Right forelimb (tissue), 1 donor: ENCODE measurements at regions not wholly inside any gene's neighbourhood (a gene's known extent, or its start where the extent isn't known, plus 50 kb on each side); places are given as distances from the start of the nearest gene placed in this dataset.

ENCODE experiments used
- DNase-seq: peaks from one replicate; pipeline ENCODE4 v3.0.0-alpha.2; 2018

DNA sequence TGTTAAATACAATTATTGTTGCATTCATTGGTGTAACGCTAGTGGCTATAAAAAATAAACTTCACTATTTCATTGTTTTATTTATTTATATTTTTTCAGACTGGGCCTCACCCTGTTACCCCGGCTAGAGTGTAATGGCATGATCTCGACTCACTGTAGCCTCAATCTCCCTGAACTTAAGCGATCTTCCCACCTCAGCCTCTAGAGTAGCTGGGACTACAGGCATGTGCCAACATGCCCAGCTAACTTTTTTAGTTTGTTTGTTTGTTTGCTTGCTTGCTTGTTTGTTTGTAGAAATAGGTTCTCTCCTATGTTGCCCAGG is 387.4 kb upstream of the PTBP2 start:
- DNase-seq: no peak

DNA sequence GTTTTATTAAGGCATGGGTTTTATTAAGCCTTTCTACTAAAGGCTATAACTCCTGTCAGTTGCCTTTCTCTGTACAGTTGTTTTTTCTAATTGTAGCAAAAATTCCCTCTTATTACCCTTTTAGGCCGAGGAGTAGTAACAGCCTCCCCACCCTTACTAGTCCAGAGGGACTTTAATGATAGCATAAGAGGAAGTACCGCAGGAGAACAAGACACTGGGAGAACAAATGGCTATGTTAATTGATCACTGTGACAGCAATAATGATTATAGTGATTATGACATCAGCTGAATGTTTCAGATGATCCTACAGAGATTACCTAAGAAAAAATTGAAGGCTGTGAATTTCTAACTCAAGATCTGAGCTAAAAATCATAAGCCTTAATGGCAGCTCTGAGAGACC is 383.0 kb upstream of the PTBP2 start:
- DNase-seq: no peak

DNA sequence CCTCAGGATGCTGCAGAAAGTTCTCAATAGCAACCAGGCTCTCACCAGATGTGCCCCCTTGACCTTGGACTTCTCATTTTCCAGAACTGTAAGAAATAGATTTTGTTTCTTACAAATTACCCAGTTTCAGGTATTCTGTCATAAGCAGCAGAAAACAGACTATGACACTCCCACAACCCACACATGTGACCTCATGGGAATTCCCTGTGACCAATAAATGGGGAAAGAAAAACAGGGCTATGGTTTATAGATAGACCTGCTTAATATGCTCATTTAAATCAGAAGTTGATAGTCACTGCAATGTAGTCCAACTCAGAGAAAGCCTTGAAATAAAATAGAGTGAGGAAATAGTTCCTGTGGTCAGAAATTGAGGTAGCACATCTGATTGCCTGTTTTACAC is 380.9 kb upstream of the PTBP2 start:
- no peak for DNase-seq

DNA sequence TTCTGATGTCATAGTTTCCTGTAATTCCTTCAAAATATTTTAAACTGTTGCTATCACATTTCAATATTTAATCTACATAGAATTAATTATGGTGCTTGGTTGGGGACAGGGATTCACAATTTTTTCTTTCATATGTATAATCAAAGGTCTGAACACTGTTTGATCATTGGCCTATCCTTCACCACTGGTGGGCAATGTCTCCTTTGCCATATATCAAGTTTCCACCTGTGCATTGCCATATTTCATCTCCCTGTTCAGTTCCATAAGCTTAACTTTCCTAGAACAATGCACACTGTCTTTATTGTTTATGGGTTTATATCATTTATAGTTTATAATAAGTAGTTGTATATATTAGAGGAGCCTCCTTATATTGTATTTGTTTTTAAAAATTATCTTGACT is 374.9 kb upstream of the PTBP2 start:
- no peak for DNase-seq

DNA sequence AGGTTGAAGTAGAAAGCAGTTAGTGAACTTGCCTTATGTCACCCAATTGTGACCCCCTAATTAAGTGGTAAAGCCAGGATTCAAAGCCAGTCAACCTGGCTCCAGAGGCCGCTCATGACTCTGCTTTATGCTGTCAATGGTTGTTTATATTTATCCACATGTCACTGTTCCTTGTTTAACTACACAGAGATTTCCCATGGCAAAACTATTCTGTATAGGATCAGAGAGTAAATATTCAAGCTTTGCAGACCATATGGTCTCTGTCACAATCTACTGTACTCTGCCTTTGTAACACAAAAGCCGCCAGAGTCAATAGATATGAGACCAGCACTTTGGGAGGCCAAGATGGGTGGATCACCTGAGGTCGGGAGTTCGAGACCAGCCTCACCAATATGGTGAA is 371.7 kb upstream of the PTBP2 start:
- no peak for DNase-seq

DNA sequence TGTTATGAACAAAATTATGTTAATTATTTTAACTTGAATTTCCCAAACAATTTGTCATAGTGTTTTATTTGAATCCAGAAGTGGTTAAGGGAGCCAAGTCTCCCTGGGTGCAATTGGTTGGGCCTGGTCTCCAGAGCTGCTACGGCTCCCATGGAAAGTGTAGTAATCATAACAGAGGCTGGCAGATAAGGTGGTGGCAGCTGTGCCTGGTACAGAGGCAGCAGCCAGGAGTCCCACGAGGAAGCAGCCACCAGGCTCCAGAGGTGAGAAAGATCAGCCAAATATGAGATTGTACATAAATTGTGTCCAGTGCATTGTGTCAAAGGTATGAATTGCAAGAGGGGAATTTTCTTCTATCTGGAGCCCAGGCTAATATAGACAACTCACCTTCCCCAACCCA is 368.9 kb upstream of the PTBP2 start:
- DNase-seq: no peak

DNA sequence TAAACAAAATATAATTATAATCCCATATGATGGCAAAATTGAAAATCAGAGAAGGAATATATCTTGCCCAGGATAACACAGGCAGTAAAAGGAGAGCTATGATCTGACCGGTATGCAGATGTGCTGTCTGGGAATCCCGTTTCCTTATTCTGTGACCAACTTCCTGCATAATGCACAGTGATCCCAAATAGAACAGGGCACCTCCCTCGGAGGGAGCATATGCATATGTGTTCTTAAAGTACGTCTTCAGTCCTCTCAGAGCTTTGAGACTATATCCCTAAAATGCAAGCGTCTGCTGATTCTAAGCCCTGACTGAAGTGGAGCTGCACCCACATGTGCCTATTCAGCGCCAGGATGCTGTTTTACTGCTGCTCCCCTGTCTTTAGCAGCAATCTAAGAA is 366.1 kb upstream of the PTBP2 start:
- DNase-seq: peak; percentile 39

DNA sequence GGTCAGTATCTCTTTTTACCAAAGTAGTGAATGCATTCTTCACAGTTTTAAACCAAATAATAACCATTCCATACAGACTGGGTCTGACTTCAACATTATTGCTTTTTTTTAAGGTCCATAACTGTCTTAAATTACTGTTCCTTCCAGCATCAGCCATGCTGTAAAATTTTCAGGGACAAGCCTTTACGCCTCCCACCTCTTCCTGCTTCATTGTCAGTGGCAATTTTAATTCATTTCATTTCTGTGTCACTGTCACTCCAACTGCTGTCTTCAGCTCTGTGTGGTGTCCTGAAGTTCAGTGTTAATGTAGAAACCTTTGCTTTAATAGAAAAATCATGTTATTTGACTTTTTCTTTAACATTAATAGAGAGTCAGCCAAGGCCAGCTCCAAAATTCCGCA is 365.6 kb upstream of the PTBP2 start:
- DNase-seq: no peak

DNA sequence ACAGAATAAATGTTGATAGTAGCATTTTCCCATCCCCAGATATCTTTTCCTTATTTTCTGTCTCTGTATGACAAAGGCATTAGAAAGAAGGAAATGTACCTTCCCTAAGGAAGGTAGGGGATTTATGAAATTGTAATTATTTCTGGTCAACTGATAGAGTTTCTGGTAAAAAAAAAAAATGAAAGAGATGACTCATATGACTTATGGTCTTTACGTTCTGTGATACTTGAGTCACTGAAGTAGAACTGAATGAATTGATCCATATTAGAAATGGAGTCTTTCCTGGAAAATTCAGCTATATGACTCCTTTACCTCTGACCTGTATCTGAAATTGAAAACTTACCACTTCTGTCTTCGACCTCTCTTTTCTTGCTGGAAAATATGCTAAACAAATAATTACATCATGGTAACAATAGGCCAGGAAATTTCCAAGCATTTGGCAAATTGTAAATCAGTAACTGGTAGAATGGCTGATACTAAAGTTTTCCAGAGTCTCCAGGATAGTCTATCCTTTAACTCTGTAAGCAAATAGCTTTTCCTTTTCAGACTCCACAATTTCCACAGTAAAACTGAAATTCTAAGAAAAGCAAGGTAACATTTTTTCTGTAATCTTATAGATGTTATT is 364.3 kb upstream of the PTBP2 start:
- no peak for DNase-seq

DNA sequence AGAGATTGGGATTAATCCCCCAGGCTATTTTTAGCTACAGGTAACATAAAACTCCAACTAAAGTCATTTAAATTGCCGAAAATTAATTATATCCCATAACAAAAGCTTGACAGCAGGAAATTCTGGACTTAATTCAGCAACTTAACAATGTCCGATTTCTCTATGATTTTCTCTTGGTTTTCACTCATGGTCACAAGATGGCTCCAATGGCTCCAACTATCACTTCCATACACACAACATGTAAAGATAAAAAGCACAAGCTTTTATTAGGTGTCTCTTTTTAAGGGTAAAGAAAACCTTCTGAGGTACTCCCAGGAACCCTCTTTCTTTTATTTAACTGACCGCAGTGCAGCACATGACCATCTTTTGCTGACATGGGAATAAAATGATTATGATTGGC is 363.5 kb upstream of the PTBP2 start:
- DNase-seq: no peak

DNA sequence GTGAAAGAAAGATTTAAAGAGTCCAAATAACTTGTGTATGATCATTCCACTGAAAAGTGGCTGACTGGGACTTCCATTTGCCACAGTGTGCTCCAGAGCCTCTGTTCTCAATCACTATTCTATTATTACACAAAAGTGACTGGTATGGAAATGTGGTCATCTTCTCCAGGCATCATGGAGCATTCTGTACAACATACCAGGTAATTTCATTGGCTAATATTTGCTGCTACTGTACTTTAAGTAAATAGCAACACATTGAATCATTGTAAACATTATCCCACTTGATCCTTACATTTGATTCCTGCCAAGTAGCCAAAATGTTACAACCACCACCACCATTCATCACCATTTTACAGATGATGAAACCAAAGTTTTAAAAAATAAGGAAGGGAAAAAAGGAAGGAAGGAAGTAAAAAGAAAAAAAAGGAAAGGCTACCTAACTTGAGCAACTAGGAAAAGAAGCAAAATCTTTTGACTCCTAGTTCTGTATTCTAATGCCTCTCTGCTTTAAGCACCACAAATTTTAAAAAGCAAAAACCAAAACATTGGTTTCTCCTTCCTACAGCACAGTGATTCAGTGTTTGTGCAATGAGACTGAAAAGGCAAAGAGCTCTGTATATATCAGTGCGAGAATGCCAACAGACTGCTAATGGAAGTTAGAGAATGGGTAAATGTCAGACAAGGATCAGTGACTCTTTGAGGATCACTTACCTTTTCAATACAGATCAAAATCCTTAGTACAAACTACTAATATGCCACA is 361.4 kb upstream of the PTBP2 start:
- DNase-seq: no peak

DNA sequence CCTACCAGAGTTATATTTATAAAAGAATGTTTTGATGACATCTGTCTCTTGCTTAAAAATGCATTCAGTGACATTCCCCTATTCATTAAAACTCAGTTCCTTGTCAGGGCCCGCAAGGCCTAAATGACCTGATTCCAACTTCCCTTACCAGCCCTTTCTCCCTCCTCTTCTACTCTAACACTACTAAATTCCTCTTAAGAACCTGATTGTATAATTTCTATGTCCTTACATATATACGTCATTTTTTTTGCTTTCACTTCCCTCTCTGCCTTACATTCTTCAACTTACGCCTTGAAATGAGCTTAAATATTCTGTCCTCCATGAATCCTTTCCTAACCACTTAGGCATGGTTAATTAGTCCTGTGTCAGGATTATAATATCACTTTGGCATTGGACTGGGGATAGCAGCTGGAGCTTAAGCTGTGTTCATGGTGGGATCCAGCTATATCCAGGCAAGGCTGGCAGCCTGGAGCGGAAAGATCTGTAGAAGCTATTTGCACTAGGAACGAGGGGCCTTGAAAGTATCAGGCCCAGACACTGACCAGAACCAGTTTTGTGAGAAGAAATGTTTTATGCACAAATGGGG is 360.2 kb upstream of the PTBP2 start:
- peak; percentile 38 for DNase-seq

DNA sequence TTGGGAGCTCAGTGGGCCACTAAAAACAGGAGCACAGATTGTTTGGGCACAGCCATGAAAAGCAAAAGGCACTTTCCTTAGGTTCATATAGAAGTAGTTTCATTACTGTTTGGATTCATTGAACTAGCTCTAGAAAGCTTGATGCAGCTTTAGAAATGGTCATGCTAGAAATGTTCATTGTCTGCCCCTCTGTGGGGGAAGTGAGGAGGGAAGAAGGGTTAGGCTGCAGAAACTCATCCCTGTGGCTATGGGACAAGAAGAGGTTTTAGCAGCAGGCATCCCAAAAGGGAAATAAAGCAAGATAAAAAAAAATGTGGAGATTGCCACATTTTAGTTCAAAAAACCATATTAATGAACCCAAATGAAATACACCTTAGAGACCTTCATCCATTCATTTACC is 359.6 kb upstream of the PTBP2 start:
- DNase-seq: no peak

DNA sequence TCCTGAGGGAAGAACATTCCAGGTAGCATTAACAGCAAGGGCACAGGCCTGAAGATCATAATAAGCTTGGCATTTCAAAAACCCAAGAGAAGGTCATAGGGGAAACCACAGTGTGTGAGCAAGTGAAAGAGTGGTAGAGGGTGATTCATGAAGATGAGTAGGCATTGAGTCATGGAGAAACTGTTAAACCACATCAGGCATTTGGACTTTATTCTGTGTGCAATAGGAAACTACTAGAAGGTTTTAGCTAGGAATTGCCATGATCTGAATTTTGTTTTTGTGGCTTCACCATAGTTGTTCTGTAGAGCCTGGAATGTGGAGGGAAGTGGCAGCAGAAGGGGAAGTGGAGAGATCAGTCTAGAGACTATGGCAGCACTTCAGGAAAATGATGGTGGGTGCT is 359.0 kb upstream of the PTBP2 start:
- no peak for DNase-seq

DNA sequence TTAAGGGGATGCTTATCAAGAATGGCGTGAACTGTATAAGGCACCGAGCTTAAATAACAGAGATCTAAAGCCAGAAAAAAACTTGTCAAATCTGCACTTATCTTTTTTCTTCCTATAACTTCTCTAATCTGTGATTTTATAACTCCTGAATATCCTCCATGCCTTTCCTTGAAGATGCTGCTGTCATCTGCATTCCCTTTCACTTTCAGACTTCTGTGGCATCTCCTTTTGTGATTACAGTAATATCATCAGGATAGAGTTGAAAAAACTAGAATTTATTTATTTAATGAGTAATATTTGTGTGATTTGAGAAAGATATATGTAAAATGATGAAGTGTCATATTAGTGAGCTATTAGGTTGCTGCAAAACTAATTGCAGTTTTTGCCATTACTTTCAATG is 357.8 kb upstream of the PTBP2 start:
- DNase-seq: no peak

DNA sequence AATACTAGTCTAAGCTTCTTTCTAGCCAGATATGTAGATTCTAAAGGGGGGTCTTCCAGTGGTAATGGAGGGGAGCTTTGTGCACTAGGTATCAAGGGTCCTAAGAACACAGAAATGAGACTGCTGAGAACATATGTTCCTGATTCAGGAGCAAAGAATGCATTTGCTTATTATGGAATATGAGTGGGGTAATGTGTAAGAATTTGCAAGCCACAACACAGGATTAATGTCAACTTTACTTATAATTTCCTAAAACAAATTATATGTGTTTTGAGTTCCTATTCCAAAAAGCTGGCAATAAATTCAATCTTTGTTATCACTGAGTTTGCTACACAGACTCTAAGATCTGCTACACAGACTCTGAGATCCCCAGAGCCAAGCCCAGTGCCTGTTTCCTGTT is 357.0 kb upstream of the PTBP2 start:
- no peak for DNase-seq

DNA sequence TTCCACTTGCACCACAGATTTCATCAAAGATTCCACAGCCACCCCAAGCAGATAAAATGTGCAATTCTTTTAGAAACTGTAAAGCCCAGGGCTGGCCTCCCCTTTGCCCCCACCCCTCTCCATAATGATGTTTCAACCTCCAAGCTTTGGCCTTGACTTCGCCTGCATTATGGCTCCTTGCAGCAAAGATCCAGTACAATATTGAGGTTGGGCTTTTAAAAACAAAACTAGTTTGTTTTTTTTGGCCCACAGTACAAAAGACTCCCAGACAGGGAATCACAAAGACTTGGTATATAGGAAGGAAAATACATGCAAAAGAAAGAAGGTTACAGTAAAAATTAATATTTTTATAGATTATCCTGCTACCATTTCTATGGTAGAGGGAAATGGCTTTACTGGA is 356.5 kb upstream of the PTBP2 start:
- DNase-seq: no peak

DNA sequence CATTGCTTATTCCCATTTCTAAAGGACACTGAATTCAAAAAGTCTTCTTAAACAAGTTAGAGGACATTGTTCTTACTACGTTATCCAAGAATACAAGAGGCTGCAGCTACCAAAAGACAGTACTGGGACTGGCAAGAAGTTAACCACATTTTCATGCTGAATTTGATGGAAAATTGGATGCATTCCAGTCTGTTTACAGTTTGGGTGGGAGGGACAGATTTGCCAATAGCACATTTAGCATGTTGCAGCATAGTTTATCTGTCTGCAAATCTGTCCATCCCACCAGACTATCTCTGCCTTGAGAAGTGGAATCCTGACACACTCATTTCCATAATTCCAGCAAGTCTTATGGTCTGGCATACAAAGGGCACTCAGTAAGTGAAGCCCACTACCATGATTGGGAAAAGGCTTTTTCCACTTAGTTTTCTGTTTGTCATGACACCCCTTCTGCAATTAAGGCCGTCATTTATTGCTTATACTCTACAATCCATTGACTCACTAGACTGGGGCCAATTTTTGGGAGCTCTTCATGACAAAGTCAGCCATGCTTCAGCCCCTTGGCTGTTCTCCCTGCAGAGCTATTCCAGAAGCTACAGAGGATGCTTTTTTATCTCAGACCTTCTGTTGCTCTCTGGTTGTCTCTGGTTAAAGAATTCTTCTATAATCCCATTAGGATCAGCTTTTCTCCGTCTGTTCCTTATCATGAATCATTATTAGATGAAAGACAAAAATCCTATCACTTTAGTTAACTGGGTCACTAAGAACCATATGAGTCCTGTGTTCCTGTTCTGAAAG is 355.8 kb upstream of the PTBP2 start:
- DNase-seq: no peak

DNA sequence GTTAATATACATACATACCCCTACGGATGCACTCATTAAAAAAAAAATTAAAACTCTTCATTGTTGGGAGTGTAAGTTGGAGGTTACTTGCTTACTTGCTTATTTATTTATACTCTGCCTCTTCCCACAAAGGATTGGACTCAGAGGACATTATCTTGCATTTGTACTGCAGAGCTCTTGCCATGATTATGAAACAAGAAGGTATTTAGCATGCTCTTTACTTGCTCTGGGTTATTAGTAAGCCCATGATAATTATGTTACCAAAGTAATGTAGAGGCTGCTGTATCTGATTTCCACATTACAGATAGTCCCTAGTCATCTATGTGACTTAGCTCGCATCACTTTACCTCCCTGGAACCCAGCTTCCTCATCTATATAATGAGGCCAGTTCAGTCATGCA is 355.1 kb upstream of the PTBP2 start:
- DNase-seq: no peak

DNA sequence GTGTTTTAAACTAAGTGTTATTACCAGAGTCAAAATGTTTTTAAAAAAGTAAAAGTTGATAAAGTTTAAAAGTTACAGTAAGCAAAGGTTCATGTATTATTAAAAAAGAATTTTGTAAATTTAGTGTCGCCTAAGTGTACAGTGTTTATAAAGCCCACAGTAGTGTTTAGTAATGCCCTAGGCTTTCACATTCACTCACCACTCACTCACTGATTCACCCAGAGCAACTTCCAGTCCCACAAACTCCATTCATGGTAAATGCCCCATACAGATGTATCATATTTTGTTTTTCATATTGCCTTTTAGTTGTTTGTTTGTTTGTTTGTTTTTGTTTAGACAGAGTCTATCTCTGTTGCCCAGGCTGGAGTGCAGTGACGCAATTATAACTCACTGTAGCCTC is 353.8 kb upstream of the PTBP2 start:
- no peak for DNase-seq

DNA sequence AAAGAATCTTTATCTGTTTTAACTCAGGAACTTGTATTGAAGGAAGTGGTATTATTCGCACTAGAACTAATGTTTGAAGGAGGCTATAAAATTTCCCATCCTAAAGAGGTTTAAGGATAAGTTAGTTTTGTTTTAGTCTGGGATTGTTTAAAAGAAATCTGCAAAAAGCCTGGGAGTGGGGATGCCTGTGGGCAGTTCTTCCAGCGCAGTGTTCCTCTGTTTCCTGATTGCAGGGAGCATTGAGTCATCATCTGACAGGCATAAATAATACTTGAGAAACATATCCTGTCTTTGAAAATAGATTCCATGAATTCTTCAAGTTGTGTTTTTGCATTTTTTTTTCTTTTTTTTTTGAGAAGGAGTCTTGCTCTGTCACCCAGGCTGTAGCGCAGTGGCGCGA is 350.8 kb upstream of the PTBP2 start:
- no peak for DNase-seq

DNA sequence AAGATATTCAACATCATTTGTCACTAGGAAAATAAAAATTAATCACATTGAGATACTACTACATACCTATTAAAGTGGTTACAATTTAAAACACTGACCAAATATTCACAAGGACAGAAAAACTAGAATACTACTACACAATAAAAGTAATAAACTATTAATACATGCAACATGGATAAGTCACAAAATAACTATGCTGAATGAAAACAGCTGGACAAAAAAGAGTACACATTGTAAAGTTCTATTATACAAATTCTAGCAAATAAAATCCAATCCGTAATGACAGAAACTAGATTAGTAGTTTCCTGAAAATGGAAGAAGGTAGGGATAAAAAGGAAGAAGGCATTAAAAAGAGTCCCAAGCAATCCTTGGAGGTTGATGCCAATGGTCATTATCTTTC is 348.7 kb upstream of the PTBP2 start:
- DNase-seq: no peak

DNA sequence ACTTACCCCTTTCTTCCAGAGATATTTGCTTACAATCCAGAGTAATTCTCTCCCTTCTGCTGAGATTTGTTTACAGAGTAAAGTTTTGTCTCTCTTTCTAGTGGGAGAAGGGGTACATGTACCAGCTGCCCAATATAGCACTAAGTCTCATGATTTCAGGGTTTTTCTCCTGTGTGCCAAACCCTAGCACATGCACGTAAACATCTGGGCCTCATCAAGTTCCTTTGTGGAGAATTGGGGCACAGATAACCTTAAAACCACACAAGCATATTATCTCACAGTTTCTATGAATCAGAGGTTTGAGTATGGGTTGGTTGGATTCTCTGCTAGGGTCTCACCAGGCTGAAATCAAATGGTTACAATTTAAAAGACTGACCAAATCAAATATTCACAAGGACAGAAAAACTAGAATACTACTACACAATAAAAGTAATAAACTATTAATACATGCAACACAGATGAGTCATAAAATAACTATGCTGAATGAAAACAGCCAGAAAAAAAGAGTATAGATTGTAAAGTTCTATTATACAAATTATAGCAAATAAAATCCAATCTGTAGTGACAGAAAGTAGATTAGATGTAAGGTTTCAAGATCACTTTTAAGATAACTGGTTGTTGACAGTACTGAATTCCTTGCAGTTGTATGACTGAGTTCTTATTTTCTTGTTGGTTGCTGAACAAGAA is 347.4 kb upstream of the PTBP2 start:
- DNase-seq: no peak
